Bronchial epithelial cell (primary cell): ENCODE measurements at regions not wholly inside any gene's neighbourhood (a gene's known extent, or its start where the extent isn't known, plus 50 kb on each side); places are given as distances from the start of the nearest gene placed in this dataset.

Source experiments
- DNase-seq: peaks from one replicate; pipeline ENCODE4 v3.0.0-alpha.2; 2010; ENCODE audit warnings: low read depth
- FAIRE-seq: peaks from 2 replicates; lab custom pipeline; 2011; peaks lifted over from hg19 to GRCh38; lab: Jason Lieb, UNC
- H3K27me3 ChIP-seq: 2 replicates; pipeline ENCODE4 v1.5.1; 2011; ENCODE audit warnings: low read length; ENCODE audit not compliant: control insufficient read depth, insufficient read depth
- H3K36me3 ChIP-seq: 2 replicates; pipeline ENCODE4 v1.5.1; 2011; ENCODE audit warnings: low read length; ENCODE audit not compliant: control insufficient read depth, insufficient read depth
- H3K4me3 ChIP-seq: 2 replicates; pipeline ENCODE4 v1.5.1; 2011; ENCODE audit warnings: mild to moderate bottlenecking, low read depth, low read length, control low read depth
- CTCF ChIP-seq: IDR thresholded peaks from 2 replicates; pipeline ENCODE4 v1.5.1; 2011; ENCODE audit warnings: mild to moderate bottlenecking, moderate library complexity, low read length, control low read depth, inconsistent platforms; ENCODE audit not compliant: insufficient read depth, severe bottlenecking

- no peak for TF ChIP-seq CTCF
- H3K36me3 ChIP-seq, result no peaks in the 10 kb centered on the region
- H3K4me3 ChIP-seq, result no peak overlapping the region
- H3K27me3 ChIP-seq, result no peaks in the 10 kb centered on the region
- DNase-seq (no peak), FAIRE-seq (no peak)
Measured at GRCh38 chr6:134721060-134721405, 228.9 kb downstream of the ALDH8A1 start.

- TF ChIP-seq CTCF, result no peak
- H3K27me3 ChIP-seq, result no peaks in the 10 kb centered on the region
- no peaks in the 10 kb centered on the region for H3K36me3 ChIP-seq
- DNase-seq (no peak), FAIRE-seq (no peak)
- no peak overlapping the region for H3K4me3 ChIP-seq
Measured at GRCh38 chr6:134720353-134721059, 229.4 kb downstream of the ALDH8A1 start.

GRCh38 chr6:134719911-134720310, 230.0 kb downstream of the ALDH8A1 start:
- H3K27me3 ChIP-seq, result no peaks in the 10 kb centered on the region
- no peak for FAIRE-seq
- no peak for TF ChIP-seq CTCF

GRCh38 chr6:134719286-134719685, 230.6 kb downstream of the ALDH8A1 start:
- FAIRE-seq, result no peak
- Histone ChIP-seq H3K36me3 (no peaks in the 10 kb centered on the region), H3K27me3 (no peaks in the 10 kb centered on the region), H3K4me3 (no peak overlapping the region)
- TF ChIP-seq CTCF, result no peak
- DNase-seq, result no peak

More at GRCh38 chr6:134719911-134720310, 230.0 kb downstream of the ALDH8A1 start:
- DNase-seq, result no peak
- Histone ChIP-seq H3K36me3 (no peaks in the 10 kb centered on the region), H3K4me3 (no peak overlapping the region)

GRCh38 chr6:134714679-134715078, 235.2 kb downstream of the ALDH8A1 start:
- Histone ChIP-seq H3K27me3 (no peaks in the 10 kb centered on the region), H3K4me3 (no peak overlapping the region), H3K36me3 (no peaks in the 10 kb centered on the region)
- DNase-seq (peak; percentile 77), FAIRE-seq (peak; percentile 97)
- TF ChIP-seq CTCF, result no peak

GRCh38 chr6:134714113-134714512, 235.8 kb downstream of the ALDH8A1 start:
- Histone ChIP-seq H3K27me3 (no peaks in the 10 kb centered on the region), H3K4me3 (no peak overlapping the region), H3K36me3 (no peaks in the 10 kb centered on the region)
- DNase-seq, result peak; percentile 81
- TF ChIP-seq CTCF, result no peak
- FAIRE-seq, result no peak
